GM04503 (cell line): ENCODE measurements at regions not wholly inside any gene's neighbourhood (a gene's known extent, or its start where the extent isn't known, plus 50 kb on each side); places are given as distances from the start of the nearest gene placed in this dataset.
"Not testable (repeated sequence)": the region's sequence is repeated elsewhere in the genome, so short reads cannot be mapped to it uniquely, and the experiment has no call there.

Experiments used
- DNase-seq: peaks from one replicate; pipeline ENCODE4 v3.0.0-alpha.2; 2012; ENCODE audit warnings: low read depth

- no peak for DNase-seq
Observed at GRCh38 chr2:52292801-52293200, 1260.9 kb upstream of the NRXN1 start.

GRCh38 chr2:52289741-52290140 lies 1257.8 kb upstream of the NRXN1 start:
- no peak for DNase-seq

GRCh38 chr2:52288596-52288995 lies 1256.7 kb upstream of the NRXN1 start:
- DNase-seq = no peak

GRCh38 chr2:52269696-52270485 lies 1238.0 kb upstream of the NRXN1 start:
- DNase-seq = no peak

GRCh38 chr2:52264911-52265310 lies 1233.0 kb upstream of the NRXN1 start:
- DNase-seq = no peak

GRCh38 chr2:52264488-52264887 lies 1232.6 kb upstream of the NRXN1 start:
- no peak for DNase-seq

GRCh38 chr2:52260904-52261303 lies 1229.0 kb upstream of the NRXN1 start:
- no peak for DNase-seq

GRCh38 chr2:52258967-52259366 lies 1227.0 kb upstream of the NRXN1 start:
- not testable (repeated sequence) for DNase-seq

- DNase-seq = no peak
Observed at GRCh38 chr2:52258038-52258437, 1226.1 kb upstream of the NRXN1 start.

GRCh38 chr2:52253416-52253980 lies 1221.6 kb upstream of the NRXN1 start:
- no peak for DNase-seq

GRCh38 chr2:52238782-52239181 lies 1206.8 kb upstream of the NRXN1 start:
- no peak for DNase-seq

- no peak for DNase-seq
Observed at GRCh38 chr2:52222128-52222527, 1190.2 kb upstream of the NRXN1 start.

GRCh38 chr2:52220393-52220792 lies 1188.5 kb upstream of the NRXN1 start:
- no peak for DNase-seq

GRCh38 chr2:52210611-52211010 lies 1178.7 kb upstream of the NRXN1 start:
- DNase-seq = no peak

GRCh38 chr2:52210161-52210560 lies 1178.2 kb upstream of the NRXN1 start:
- no peak for DNase-seq

- no peak for DNase-seq
Observed at GRCh38 chr2:52194342-52194741, 1162.4 kb upstream of the NRXN1 start.

- no peak for DNase-seq
Observed at GRCh38 chr2:52193804-52194203, 1161.9 kb upstream of the NRXN1 start.

GRCh38 chr2:52192656-52193055 lies 1160.7 kb upstream of the NRXN1 start:
- no peak for DNase-seq

- no peak for DNase-seq
Observed at GRCh38 chr2:52181080-52181479, 1149.1 kb upstream of the NRXN1 start.

- DNase-seq = no peak
Observed at GRCh38 chr2:52178845-52179244, 1146.9 kb upstream of the NRXN1 start.

- DNase-seq = no peak
Observed at GRCh38 chr2:52145005-52145404, 1113.1 kb upstream of the NRXN1 start.

- no peak for DNase-seq
Observed at GRCh38 chr2:52144590-52144989, 1112.7 kb upstream of the NRXN1 start.

- DNase-seq = no peak
Observed at GRCh38 chr2:52141076-52141475, 1109.1 kb upstream of the NRXN1 start.

GRCh38 chr2:52139241-52139640 lies 1107.3 kb upstream of the NRXN1 start:
- no peak for DNase-seq
